Cardiac muscle cell (in vitro differentiated cells and primary cell): ENCODE measurements at regions not wholly inside any gene's neighbourhood (a gene's known extent, or its start where the extent isn't known, plus 50 kb on each side); places are given as distances from the start of the nearest gene placed in this dataset.
A peak's percentile ranks its signal among the peaks of the same experiment; 100 is the strongest.

Experiments used
- DNase-seq, 2 donors: peaks; one replicate each; pipeline versions ENCODE4 v3.0.0 to v3.0.0-alpha.2; 2010 to 2017; ENCODE audit warnings: low read depth in 1 of 2, low spot score in 1 of 2
- H3K27ac ChIP-seq: fragments of 200-600 bp; sonication (generic); 2 replicates; pipeline ENCODE4 v1.5.1; 2016
- H3K27me3 ChIP-seq: fragments of 200-600 bp; sonication (generic); 2 replicates; pipeline ENCODE4 v1.6.0; 2016; ENCODE audit warnings: control low read depth
- H3K36me3 ChIP-seq: fragments of 200-600 bp; sonication (generic); 2 replicates; pipeline ENCODE4 v1.5.1; 2016; ENCODE audit warnings: control low read depth
- H3K4me1 ChIP-seq: fragments of 200-600 bp; sonication (generic); 2 replicates; pipeline ENCODE4 v1.8.1; 2017; ENCODE audit warnings: low read depth, mild to moderate bottlenecking, mixed run types
- H3K4me3 ChIP-seq: fragments of 200-600 bp; sonication (generic); 2 replicates; pipeline ENCODE4 v1.5.1; 2016; ENCODE audit warnings: mild to moderate bottlenecking
- H3K9me3 ChIP-seq: fragments of 200-600 bp; sonication (generic); 2 replicates; pipeline ENCODE4 v1.5.1; 2017; ENCODE audit warnings: low read depth, mild to moderate bottlenecking, control low read depth
- TF ChIP-seq, protein P1 (sequence below): IDR thresholded peaks from 2 replicates; pipeline ENCODE4 v1.5.1; 2012; ENCODE audit warnings: low read depth, mild to moderate bottlenecking, low read length

DNA sequence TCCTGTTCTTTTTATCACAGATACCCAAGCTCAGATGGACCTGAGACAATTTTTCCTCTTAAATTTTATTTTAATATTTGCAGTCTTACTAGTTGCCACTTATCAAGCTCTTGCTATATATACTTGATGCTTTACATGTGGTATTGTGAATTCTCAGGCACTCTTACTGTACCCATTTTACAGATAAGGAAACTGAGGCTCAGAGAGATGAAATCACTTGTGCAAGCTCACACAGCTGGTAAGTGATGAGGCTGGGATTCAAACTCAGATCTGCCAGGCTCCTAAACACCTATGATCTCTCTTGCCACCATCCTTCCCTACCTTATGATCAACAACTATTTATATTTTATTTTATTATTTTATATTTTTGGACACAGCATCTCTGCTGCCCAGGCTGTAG, 133.0 kb upstream of the LHX5 start:
- Histone ChIP-seq H3K36me3 (no peaks in the 10 kb centered on the region), H3K27me3 (peaks cover 42% of the 10 kb centered on the region), H3K4me1 (no peaks in the 10 kb centered on the region), H3K27ac (no peak overlapping the region), H3K4me3 (no peak overlapping the region), H3K9me3 (no peaks in the 10 kb centered on the region)
- DNase-seq = no peak
- TF ChIP-seq, protein P1, sequence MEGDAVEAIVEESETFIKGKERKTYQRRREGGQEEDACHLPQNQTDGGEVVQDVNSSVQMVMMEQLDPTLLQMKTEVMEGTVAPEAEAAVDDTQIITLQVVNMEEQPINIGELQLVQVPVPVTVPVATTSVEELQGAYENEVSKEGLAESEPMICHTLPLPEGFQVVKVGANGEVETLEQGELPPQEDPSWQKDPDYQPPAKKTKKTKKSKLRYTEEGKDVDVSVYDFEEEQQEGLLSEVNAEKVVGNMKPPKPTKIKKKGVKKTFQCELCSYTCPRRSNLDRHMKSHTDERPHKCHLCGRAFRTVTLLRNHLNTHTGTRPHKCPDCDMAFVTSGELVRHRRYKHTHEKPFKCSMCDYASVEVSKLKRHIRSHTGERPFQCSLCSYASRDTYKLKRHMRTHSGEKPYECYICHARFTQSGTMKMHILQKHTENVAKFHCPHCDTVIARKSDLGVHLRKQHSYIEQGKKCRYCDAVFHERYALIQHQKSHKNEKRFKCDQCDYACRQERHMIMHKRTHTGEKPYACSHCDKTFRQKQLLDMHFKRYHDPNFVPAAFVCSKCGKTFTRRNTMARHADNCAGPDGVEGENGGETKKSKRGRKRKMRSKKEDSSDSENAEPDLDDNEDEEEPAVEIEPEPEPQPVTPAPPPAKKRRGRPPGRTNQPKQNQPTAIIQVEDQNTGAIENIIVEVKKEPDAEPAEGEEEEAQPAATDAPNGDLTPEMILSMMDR = no peak

DNA sequence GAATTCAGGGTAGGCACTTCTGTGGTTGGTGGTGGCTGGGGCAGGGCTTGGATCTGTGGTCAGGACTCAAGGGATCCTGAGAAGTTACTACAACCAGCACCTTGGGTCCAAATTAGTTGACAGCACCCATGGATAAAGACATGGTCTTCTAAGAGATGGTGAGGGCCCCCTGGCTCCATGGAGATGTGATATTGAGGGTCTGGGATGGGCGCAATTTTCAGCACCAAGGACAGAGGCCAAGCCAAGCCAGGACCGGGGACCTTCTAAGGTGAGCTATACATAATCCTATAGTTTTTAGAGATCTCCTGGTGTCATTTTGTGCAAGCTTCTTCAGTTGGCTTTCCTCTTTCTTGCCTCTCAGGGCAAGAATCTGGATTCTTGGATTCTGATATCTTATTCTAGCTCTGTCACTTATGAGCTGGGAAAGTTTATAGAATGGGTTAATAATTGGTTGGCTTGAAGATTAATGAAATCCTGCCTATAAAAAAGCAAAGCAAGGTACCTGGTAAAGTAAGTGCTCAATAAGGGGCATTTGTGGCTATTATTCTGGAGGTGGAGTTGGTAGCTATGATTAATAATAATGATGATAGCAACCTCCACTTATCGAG, 130.1 kb upstream of the LHX5 start:
- H3K4me1 ChIP-seq = no peaks in the 10 kb centered on the region
- peaks cover 57% of the 10 kb centered on the region for H3K27me3 ChIP-seq
- TF ChIP-seq, protein P1 = no peak
- H3K4me3 ChIP-seq = no peak overlapping the region
- no peak overlapping the region for H3K27ac ChIP-seq
- no peaks in the 10 kb centered on the region for H3K9me3 ChIP-seq
- H3K36me3 ChIP-seq = no peaks in the 10 kb centered on the region
- peak; percentile 3 to 76 for DNase-seq

DNA sequence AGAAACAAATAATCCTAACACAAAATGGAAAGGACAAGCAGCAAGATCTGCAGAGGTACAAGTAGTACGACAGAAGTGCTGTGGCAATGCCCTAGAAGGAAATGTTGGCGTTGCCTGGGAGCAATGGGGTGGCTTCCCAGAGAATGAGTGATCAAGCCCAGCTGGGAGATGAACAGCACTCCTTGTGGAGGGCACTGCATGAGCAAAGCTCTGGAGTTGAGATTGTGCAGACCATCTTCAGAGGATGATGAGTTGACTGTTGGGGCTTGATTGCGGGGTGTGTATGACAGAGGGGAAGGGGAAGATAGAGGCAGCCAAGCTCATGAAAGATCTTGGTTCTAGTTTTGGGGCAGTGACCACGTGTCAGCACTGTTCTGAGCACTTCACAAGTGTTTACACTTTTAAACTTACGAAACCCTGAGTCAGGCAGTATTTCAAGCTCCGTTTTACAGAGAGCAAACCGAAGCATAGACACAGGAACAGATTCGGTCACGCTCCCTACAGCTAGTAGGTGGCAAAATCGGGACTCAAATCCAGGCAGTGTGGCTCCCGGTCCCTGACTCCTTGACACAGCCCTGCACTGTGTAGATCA, 127.2 kb upstream of the LHX5 start:
- H3K36me3 ChIP-seq = no peaks in the 10 kb centered on the region
- H3K27ac ChIP-seq = no peak overlapping the region
- H3K4me1 ChIP-seq = no peaks in the 10 kb centered on the region
- no peaks in the 10 kb centered on the region for H3K9me3 ChIP-seq
- H3K27me3 ChIP-seq = peaks cover 73% of the 10 kb centered on the region
- DNase-seq = no peak
- TF ChIP-seq, protein P1 = no peak
- no peak overlapping the region for H3K4me3 ChIP-seq

DNA sequence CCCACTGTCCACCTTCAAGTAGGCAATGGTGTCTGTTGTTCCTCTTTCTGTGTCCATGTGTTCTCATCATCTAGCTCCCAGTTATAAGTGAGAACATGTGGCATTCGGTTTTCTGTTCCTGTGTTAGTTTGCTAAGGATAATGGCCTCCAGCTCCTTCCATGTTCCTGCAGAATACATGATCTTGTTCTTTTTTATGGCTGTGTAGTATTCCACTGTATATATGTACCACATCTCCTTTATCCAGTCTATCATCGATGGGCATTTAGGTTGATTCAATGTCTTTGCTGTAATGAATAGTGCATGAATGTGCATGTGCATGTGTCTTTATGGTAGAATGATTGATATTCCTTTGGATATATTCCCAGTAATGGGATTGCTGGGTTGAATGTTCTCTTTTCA, 123.3 kb upstream of the LHX5 start:
- no peak overlapping the region for H3K27ac ChIP-seq
- no peak for DNase-seq
- no peaks in the 10 kb centered on the region for H3K36me3 ChIP-seq
- no peaks in the 10 kb centered on the region for H3K4me1 ChIP-seq
- no peaks in the 10 kb centered on the region for H3K9me3 ChIP-seq
- H3K4me3 ChIP-seq = no peak overlapping the region
- TF ChIP-seq, protein P1 = no peak
- peaks cover 86% of the 10 kb centered on the region for H3K27me3 ChIP-seq

DNA sequence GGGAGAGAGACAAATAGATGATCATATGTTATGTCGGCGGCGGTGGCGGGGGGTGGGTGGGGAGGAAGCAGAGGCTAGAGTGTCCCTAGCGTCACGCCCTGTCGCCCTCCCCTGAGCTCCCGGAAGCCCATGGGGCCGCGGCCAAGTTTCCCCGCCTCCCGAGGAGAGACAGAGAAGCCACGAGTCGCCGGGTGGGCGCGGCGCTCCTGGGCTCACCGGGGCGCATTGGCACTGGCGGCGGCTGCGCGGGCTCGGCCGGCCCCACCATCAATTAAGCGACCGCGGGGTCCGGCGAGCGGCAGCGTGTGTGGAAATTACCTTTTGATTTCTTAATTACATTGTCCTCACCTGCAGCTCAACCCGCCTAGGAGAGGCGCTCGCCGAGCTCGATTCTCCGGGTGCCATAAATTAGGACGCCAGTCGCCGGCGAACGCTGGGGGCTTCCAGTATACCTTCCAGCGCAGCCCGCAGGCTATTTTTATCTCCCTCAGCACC, 119.9 kb upstream of the LHX5 start:
- TF ChIP-seq, protein P1 = no peak
- no peaks in the 10 kb centered on the region for H3K36me3 ChIP-seq
- H3K4me3 ChIP-seq = peak overlapping the region; percentile 17
- peaks cover 77% of the 10 kb centered on the region for H3K27me3 ChIP-seq
- H3K27ac ChIP-seq = no peak overlapping the region
- no peaks in the 10 kb centered on the region for H3K4me1 ChIP-seq
- H3K9me3 ChIP-seq = no peaks in the 10 kb centered on the region
- peak in 1 of 2 donors; percentile 56 for DNase-seq
